ENCODE measurements at regions not wholly inside any gene's neighbourhood (a gene's known extent, or its start where the extent isn't known, plus 50 kb on each side); places are given as distances from the start of the nearest gene placed in this dataset.

DNA sequence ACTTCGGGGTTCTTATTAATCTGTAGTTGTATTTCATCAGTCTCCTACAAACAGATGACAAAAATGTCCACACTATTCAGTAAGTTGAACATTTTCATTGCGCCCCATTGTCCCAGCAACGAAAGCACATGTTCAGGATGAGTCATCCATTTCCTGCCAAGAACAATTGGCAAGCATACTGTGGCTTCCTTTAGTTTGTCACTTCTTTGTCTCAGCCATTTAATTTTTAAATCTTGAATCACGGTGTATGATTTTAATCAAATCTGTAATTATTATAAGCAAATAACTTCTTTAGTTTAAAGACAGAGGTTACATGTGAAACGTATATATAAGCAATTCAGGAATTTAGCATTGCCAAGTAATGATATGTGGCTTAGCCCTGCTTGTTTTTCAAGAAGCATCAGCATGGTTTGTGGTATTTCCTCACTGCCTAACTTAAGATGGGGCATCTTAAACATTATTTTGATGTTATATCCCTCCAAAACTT is 211.3 kb upstream of the KRR1 start (continued):
- TF ChIP-seq, protein P1, sequence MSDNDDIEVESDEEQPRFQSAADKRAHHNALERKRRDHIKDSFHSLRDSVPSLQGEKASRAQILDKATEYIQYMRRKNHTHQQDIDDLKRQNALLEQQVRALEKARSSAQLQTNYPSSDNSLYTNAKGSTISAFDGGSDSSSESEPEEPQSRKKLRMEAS (IDR thresholded peaks at IDR 0.05; ENCODE audit: low read depth), result peak; percentile 98
- TF ChIP-seq, protein P2, sequence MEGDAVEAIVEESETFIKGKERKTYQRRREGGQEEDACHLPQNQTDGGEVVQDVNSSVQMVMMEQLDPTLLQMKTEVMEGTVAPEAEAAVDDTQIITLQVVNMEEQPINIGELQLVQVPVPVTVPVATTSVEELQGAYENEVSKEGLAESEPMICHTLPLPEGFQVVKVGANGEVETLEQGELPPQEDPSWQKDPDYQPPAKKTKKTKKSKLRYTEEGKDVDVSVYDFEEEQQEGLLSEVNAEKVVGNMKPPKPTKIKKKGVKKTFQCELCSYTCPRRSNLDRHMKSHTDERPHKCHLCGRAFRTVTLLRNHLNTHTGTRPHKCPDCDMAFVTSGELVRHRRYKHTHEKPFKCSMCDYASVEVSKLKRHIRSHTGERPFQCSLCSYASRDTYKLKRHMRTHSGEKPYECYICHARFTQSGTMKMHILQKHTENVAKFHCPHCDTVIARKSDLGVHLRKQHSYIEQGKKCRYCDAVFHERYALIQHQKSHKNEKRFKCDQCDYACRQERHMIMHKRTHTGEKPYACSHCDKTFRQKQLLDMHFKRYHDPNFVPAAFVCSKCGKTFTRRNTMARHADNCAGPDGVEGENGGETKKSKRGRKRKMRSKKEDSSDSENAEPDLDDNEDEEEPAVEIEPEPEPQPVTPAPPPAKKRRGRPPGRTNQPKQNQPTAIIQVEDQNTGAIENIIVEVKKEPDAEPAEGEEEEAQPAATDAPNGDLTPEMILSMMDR (IDR thresholded peaks at IDR 0.05), result no peak

DNA sequence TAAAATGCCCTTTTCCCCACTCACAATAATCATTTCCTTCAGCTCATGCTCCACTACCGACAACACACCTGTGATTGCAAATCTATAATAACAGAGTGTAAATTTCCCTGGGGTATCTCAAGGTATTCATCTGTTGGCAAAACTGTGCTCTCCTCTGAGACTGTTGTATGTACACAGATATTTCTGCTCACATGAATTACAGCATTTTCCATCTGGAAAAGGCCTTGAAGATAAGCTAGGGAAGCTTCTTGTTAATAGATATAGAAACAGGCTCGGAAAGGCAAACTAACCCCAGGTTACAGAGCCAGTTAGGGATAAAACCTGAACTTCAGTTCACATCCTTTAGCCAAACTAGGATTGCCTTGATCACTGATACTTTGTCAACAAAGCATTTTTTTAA is 210.4 kb upstream of the KRR1 start:
- peaks cover 24 to 52% of the 10 kb centered on the region in 2 experiments for H3K4me1 ChIP-seq (ENCODE audit: control insufficient read depth in 1 of 2, insufficient read depth in 2 of 2, low read depth in 1 of 2, low read length in 1 of 2)
- no peaks in the 10 kb centered on the region for H4K20me1 ChIP-seq (ENCODE audit: insufficient read depth)
- H3K27me3 ChIP-seq (ENCODE audit: insufficient read depth), result no peaks in the 10 kb centered on the region
- TF ChIP-seq, protein P3, sequence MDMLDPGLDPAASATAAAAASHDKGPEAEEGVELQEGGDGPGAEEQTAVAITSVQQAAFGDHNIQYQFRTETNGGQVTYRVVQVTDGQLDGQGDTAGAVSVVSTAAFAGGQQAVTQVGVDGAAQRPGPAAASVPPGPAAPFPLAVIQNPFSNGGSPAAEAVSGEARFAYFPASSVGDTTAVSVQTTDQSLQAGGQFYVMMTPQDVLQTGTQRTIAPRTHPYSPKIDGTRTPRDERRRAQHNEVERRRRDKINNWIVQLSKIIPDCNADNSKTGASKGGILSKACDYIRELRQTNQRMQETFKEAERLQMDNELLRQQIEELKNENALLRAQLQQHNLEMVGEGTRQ (IDR thresholded peaks at IDR 0.05; ENCODE audit: borderline replicate concordance, low read depth, low read length), result no peak
- TF ChIP-seq ELF1 (IDR thresholded peaks at IDR 0.05) (no peak), GATA2 (CRISPR knock-in tag; IDR thresholded peaks at IDR 0.05) (no peak), YY1 (IDR thresholded peaks at IDR 0.05; ENCODE audit: low read depth) (no peak), JUND (IDR thresholded peaks at IDR 0.05) (no peak)
- H3K79me2 ChIP-seq (ENCODE audit: insufficient read depth), result no peaks in the 10 kb centered on the region
- peak overlapping the region; percentile 23; the same call in 1 of the 2 replicates for H3K4me2 ChIP-seq
- no peaks in the 10 kb centered on the region for H3K9me2 ChIP-seq
- H3K36me3 ChIP-seq (replicated peaks in 1 of 2; ENCODE audit: control insufficient read depth in 1 of 2, insufficient read depth in 2 of 2, low read length in 1 of 2), result no peaks in the 10 kb centered on the region
- 97% methylated on average over 2 of the region's 2 CpGs for WGBS (ENCODE audit: low lambda C conversion rate)
- H3K4me3 ChIP-seq (ENCODE audit: low read depth in 2 of 2, low read length in 1 of 2), result no peak overlapping the region
- no peaks in the 10 kb centered on the region for H3K9me3 ChIP-seq
- no peak overlapping the region for H3K9ac ChIP-seq
- peaks cover 37% of the 10 kb centered on the region for H3F3A ChIP-seq (replicated peaks; ENCODE audit: insufficient read depth)
- H3K27ac ChIP-seq (ENCODE audit: low read depth in 2 of 2, low read length in 1 of 2), result peak overlapping the region; percentile 86 to 91
- ChIA-PET CTCF (interaction anchor here (0.8 to 0.9 kb wide), 2 partner anchors 12 to 315 kb away, joined by 3 read pairs; no protein-coding TSS in a partner anchor), POLR2A (no interaction called here)
- peak overlapping the region; percentile 65; the same call in 1 of the 2 replicates for H2AFZ ChIP-seq (ENCODE audit: low read depth)
- no peak for DNase-seq

DNA sequence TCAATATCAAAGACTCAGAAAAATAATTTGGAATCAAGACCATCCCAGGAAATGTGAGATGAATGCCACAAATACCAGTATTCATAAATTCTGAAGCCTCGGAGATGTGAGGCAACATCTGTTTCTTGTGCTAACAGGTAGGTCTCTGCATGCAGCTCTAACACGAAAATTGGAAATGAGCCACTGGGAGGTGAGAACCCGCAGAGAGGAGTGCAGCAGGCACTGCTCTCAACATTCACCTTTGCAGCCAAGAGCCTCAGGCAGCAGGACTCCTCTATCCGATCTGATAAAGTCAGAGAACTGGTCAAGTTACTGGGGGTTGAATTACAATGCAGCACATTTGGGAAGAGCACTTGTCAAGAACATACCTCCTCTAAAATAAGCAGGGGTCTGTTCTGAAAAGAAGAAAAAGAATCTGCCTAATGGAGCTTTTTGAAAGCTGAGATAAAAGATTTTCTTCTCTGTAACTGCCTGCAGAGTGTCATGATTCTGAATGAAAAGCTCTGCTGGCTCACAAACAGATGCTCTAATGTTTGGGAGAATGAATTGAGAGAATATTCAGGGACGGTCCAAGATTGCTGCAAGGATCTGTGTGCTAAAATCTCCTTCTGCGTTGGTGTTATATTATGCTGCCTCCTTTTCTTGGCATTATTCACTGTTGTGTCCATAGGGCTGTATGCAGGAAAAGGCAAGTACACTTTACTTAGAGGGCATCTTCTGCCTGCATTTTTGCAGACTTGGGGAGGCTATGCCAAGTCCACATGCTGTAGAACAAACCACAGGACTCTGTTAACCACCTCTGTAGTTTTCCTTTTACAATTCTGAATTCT is 209.6 kb upstream of the KRR1 start:
- Histone ChIP-seq H3K4me3 (ENCODE audit: low read depth in 2 of 2, low read length in 1 of 2) (no peak overlapping the region), H2AFZ (ENCODE audit: low read depth) (0 out of 2 replicates have a peak overlapping the region, but pooled peaks have one; percentile 64), H3K27ac (ENCODE audit: low read depth in 2 of 2, low read length in 1 of 2) (peak overlapping the region; percentile 86 to 91), H3K4me2 (peak overlapping the region; percentile 23), H3K9ac (no peak overlapping the region), H3K79me2 (ENCODE audit: insufficient read depth) (no peaks in the 10 kb centered on the region), H3K27me3 (ENCODE audit: insufficient read depth) (no peaks in the 10 kb centered on the region), H3K4me1 (ENCODE audit: control insufficient read depth in 1 of 2, insufficient read depth in 2 of 2, low read depth in 1 of 2, low read length in 1 of 2) (peaks cover 24 to 52% of the 10 kb centered on the region in 2 experiments), H3K9me2 (no peaks in the 10 kb centered on the region), H3K9me3 (no peaks in the 10 kb centered on the region), H4K20me1 (ENCODE audit: insufficient read depth) (no peaks in the 10 kb centered on the region), H3F3A (replicated peaks; ENCODE audit: insufficient read depth) (peaks cover 37% of the 10 kb centered on the region), H3K36me3 (replicated peaks in 1 of 2; ENCODE audit: control insufficient read depth in 1 of 2, insufficient read depth in 2 of 2, low read length in 1 of 2) (no peaks in the 10 kb centered on the region)
- 13% methylated on average over 6 of the region's 6 CpGs for WGBS (ENCODE audit: low lambda C conversion rate)
- ChIA-PET CTCF (interaction anchor here (0.8 to 0.9 kb wide), 2 partner anchors 12 to 316 kb away, joined by 3 read pairs; no protein-coding TSS in a partner anchor), POLR2A (interaction anchor here (1.0 kb wide), 1 partner anchor 282 kb away, joined by 3 read pairs; no protein-coding TSS in a partner anchor)
- peak; percentile 38 for DNase-seq
- TF ChIP-seq RXRA (IDR thresholded peaks at IDR 0.05; ENCODE audit: borderline replicate concordance, low read depth), result no peak
- 0 out of 2 replicates have a peak, but pooled peaks have one; percentile 8 for TF ChIP-seq TEAD4 (IDR thresholded peaks at IDR 0.05; ENCODE audit: borderline replicate concordance, insufficient read depth)
- no peak for TF ChIP-seq FOSL2 (IDR thresholded peaks at IDR 0.05; ENCODE audit: borderline replicate concordance, low read depth)
- TF ChIP-seq, protein P4, sequence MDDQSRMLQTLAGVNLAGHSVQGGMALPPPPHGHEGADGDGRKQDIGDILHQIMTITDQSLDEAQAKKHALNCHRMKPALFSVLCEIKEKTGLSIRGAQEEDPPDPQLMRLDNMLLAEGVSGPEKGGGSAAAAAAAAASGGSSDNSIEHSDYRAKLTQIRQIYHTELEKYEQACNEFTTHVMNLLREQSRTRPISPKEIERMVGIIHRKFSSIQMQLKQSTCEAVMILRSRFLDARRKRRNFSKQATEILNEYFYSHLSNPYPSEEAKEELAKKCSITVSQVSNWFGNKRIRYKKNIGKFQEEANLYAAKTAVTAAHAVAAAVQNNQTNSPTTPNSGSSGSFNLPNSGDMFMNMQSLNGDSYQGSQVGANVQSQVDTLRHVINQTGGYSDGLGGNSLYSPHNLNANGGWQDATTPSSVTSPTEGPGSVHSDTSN (IDR thresholded peaks at IDR 0.05), result peak; percentile 29; the same call in 1 of the 2 replicates
- no peak for TF ChIP-seq MXI1 (IDR thresholded peaks at IDR 0.05; ENCODE audit: low read depth, low read length)
- TF ChIP-seq MEF2A (IDR thresholded peaks at IDR 0.05; ENCODE audit: borderline replicate concordance, low read depth), result no peak
- peak; percentile 26 for TF ChIP-seq NFIC (IDR thresholded peaks at IDR 0.05; ENCODE audit: borderline replicate concordance)
- TF ChIP-seq TAF1 (IDR thresholded peaks at IDR 0.05; ENCODE audit: borderline replicate concordance, low read depth, low read length), result no peak
- TF ChIP-seq, protein P5, sequence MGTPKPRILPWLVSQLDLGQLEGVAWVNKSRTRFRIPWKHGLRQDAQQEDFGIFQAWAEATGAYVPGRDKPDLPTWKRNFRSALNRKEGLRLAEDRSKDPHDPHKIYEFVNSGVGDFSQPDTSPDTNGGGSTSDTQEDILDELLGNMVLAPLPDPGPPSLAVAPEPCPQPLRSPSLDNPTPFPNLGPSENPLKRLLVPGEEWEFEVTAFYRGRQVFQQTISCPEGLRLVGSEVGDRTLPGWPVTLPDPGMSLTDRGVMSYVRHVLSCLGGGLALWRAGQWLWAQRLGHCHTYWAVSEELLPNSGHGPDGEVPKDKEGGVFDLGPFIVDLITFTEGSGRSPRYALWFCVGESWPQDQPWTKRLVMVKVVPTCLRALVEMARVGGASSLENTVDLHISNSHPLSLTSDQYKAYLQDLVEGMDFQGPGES (IDR thresholded peaks at IDR 0.05; ENCODE audit: low read depth, low read length), result no peak
- peak; percentile 47; the same call in 1 of the 2 replicates for TF ChIP-seq TCF12 (IDR thresholded peaks at IDR 0.05)
- TF ChIP-seq GATA2 (CRISPR knock-in tag; IDR thresholded peaks at IDR 0.05), result peak; percentile 51
- no peak for TF ChIP-seq JUND (IDR thresholded peaks at IDR 0.05)
- TF ChIP-seq FOXJ3 (CRISPR knock-in tag; IDR thresholded peaks at IDR 0.05), result no peak
- TF ChIP-seq FOXM1 (IDR thresholded peaks at IDR 0.05; ENCODE audit: low read depth), result no peak
- TF ChIP-seq EP300 (IDR thresholded peaks at IDR 0.05; ENCODE audit: borderline replicate concordance in 1 of 2, low read depth in 1 of 2, low read length in 1 of 2), result peak; percentile 32 to 55; a peak in 2 of 4 replicates
